Esophagus muscularis mucosa (tissue), 4 donors: ENCODE measurements at regions not wholly inside any gene's neighbourhood (a gene's known extent, or its start where the extent isn't known, plus 50 kb on each side); places are given as distances from the start of the nearest gene placed in this dataset.
"Not testable (repeated sequence)": the region's sequence is repeated elsewhere in the genome, so short reads cannot be mapped to it uniquely, and the experiment has no call there.

ENCODE experiments used
- DNase-seq: peaks from one replicate; pipeline ENCODE4 v3.0.0-alpha.2; 2017; ENCODE audit errors: extremely low spot score
- H3K27ac ChIP-seq, 4 donors: fragments of 200-600 bp; sonication (generic); replicated peaks in 1 of 4; 1 replicate in 3 of 4; 2 replicates in 1 of 4; pipeline ENCODE4 v1.5.1; 2016 to 2019; ENCODE audit warnings: mild to moderate bottlenecking in 1 of 4
- H3K27me3 ChIP-seq, 4 donors: fragments of 200-600 bp; sonication (generic); one replicate each; pipeline versions ENCODE4 v1.5.1 to v1.6.0; 2016 to 2019
- H3K36me3 ChIP-seq, 4 donors: fragments of 200-600 bp; sonication (generic); one replicate each; pipeline ENCODE4 v1.5.1; 2016 to 2019
- H3K4me1 ChIP-seq, 4 donors: fragments of 200-600 bp; sonication (generic); one replicate each; pipeline ENCODE4 v1.5.1; 2016 to 2019
- H3K4me3 ChIP-seq, 4 donors: fragments of 200-600 bp; sonication (generic); 1 replicate in 2 of 4; 2 replicates in 2 of 4; pipeline ENCODE4 v1.5.1; 2016 to 2019; ENCODE audit warnings: mild to moderate bottlenecking in 4 of 4, moderate library complexity in 1 of 4
- H3K9me3 ChIP-seq, 4 donors: fragments of 200-600 bp; sonication (generic); 1 replicate in 3 of 4; 2 replicates in 1 of 4; pipeline ENCODE4 v1.5.1; 2016 to 2019
- EP300 ChIP-seq: sonication (generic); formaldehyde crosslinking; IDR thresholded peaks from one replicate; pipeline ENCODE4 v1.6.1; 2017; ENCODE audit warnings: antibody characterized with exemption
- POLR2A ChIP-seq: fragments of 450-650 bp; IDR thresholded peaks from one replicate; pipeline ENCODE4 v1.6.1; 2017; ENCODE audit warnings: antibody characterized with exemption, moderate library complexity, mild to moderate bottlenecking, low read depth
- POLR2AphosphoS5 ChIP-seq, 2 donors: sonication (generic); formaldehyde crosslinking; IDR thresholded peaks; one replicate each; pipeline ENCODE4 v1.6.1; 2017; ENCODE audit warnings: antibody characterized with exemption in 2 of 2
- WGBS: methylation state at CpG from one replicate; pipeline ENCODE4 v1.1.5; 2018; 5-methylcytosine and 5-hydroxymethylcytosine counted together
- intact Hi-C: fragments of 100-400 bp; cut with DNase I; formaldehyde crosslinking; loops from one replicate; pipeline ENCODE4 v1.15.1; 2023
- TF ChIP-seq, protein P1 (sequence below), 3 experiments: fragments of 200-600 bp in 2 of 3; fragments of 450-650 bp in 1 of 3; sonication (generic) in 2 of 3; IDR thresholded peaks; one replicate each; pipeline ENCODE4 v1.5.1; 2017 to 2019; ENCODE audit warnings: antibody characterized with exemption in 3 of 3, mild to moderate bottlenecking in 2 of 3, moderate library complexity in 1 of 3

- H3K27ac ChIP-seq, DNase-seq, H3K4me1 ChIP-seq, H3K9me3 ChIP-seq, H3K27me3 ChIP-seq, H3K4me3 ChIP-seq, H3K36me3 ChIP-seq, intact Hi-C loops: not testable (repeated sequence)
- WGBS, result 97% methylated on average over 10 of the region's 16 CpGs
Measured at GRCh38 chr2:179385756-179386155, 121.1 kb upstream of the SESTD1 start.

- 95% methylated on average over 1 of the region's 1 CpG for WGBS
- Histone ChIP-seq H3K36me3 (no peaks in the 10 kb centered on the region), H3K27ac (no peak overlapping the region), H3K4me3 (no peak overlapping the region), H3K27me3 (no peaks in the 10 kb centered on the region), H3K4me1 (no peaks in the 10 kb centered on the region), H3K9me3 (no peaks in the 10 kb centered on the region)
- intact Hi-C loops, result no loop called here
- no peak for DNase-seq
- TF ChIP-seq, protein P1, sequence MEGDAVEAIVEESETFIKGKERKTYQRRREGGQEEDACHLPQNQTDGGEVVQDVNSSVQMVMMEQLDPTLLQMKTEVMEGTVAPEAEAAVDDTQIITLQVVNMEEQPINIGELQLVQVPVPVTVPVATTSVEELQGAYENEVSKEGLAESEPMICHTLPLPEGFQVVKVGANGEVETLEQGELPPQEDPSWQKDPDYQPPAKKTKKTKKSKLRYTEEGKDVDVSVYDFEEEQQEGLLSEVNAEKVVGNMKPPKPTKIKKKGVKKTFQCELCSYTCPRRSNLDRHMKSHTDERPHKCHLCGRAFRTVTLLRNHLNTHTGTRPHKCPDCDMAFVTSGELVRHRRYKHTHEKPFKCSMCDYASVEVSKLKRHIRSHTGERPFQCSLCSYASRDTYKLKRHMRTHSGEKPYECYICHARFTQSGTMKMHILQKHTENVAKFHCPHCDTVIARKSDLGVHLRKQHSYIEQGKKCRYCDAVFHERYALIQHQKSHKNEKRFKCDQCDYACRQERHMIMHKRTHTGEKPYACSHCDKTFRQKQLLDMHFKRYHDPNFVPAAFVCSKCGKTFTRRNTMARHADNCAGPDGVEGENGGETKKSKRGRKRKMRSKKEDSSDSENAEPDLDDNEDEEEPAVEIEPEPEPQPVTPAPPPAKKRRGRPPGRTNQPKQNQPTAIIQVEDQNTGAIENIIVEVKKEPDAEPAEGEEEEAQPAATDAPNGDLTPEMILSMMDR (IDR thresholded peaks at IDR 0.05), result no peak
- TF ChIP-seq POLR2A (no peak), POLR2AphosphoS5 (IDR thresholded peaks at IDR 0.05) (no peak), EP300 (no peak)
Measured at GRCh38 chr2:179383975-179384374, 119.3 kb upstream of the SESTD1 start.

- TF ChIP-seq, protein P1 (IDR thresholded peaks at IDR 0.05), result no peak
- TF ChIP-seq EP300 (no peak), POLR2AphosphoS5 (IDR thresholded peaks at IDR 0.05) (no peak), POLR2A (no peak)
- intact Hi-C loops, result no loop called here
- no peak for DNase-seq
- Histone ChIP-seq H3K9me3 (peaks cover 0 to 10% (median 0%) of the 10 kb centered on the region in 4 donors), H3K4me1 (no peaks in the 10 kb centered on the region), H3K27ac (no peak overlapping the region), H3K36me3 (no peaks in the 10 kb centered on the region), H3K4me3 (no peak overlapping the region), H3K27me3 (no peaks in the 10 kb centered on the region)
- 66% methylated on average over 1 of the region's 1 CpG for WGBS
Measured at GRCh38 chr2:179377296-179377695, 112.7 kb upstream of the SESTD1 start.

GRCh38 chr2:179376881-179377280 is 112.2 kb upstream of the SESTD1 start:
- 95% methylated on average over 1 of the region's 1 CpG for WGBS

GRCh38 chr2:179373816-179374215 is 109.2 kb upstream of the SESTD1 start:
- Histone ChIP-seq H3K9me3 (peaks cover 0 to 10% (median 0%) of the 10 kb centered on the region in 4 donors), H3K4me3 (no peak overlapping the region), H3K36me3 (no peaks in the 10 kb centered on the region), H3K27me3 (no peaks in the 10 kb centered on the region), H3K4me1 (no peaks in the 10 kb centered on the region), H3K27ac (no peak overlapping the region)
- TF ChIP-seq, protein P1 (IDR thresholded peaks at IDR 0.05), result no peak
- TF ChIP-seq EP300 (no peak), POLR2AphosphoS5 (IDR thresholded peaks at IDR 0.05) (no peak), POLR2A (no peak)
- WGBS, result 82% methylated on average over 4 of the region's 4 CpGs
- DNase-seq, result no peak
- intact Hi-C loops, result no loop called here

More at GRCh38 chr2:179376881-179377280, 112.2 kb upstream of the SESTD1 start:
- Histone ChIP-seq H3K9me3 (peaks cover 0 to 10% (median 0%) of the 10 kb centered on the region in 4 donors), H3K4me1 (no peaks in the 10 kb centered on the region), H3K27ac (no peak overlapping the region), H3K4me3 (no peak overlapping the region), H3K27me3 (no peaks in the 10 kb centered on the region), H3K36me3 (no peaks in the 10 kb centered on the region)
- no peak for DNase-seq
- intact Hi-C loops, result no loop called here
- no peak for TF ChIP-seq EP300
- no peak for TF ChIP-seq POLR2AphosphoS5 (IDR thresholded peaks at IDR 0.05)
- no peak for TF ChIP-seq POLR2A
- TF ChIP-seq, protein P1 (IDR thresholded peaks at IDR 0.05), result no peak

- H3K27me3 ChIP-seq, DNase-seq, intact Hi-C loops, H3K9me3 ChIP-seq, H3K4me3 ChIP-seq, H3K36me3 ChIP-seq, H3K4me1 ChIP-seq, H3K27ac ChIP-seq: not testable (repeated sequence)
- 97% methylated on average over 5 of the region's 5 CpGs for WGBS
Measured at GRCh38 chr2:179365561-179365960, 100.9 kb upstream of the SESTD1 start.
